NOMO-1 treated with DMSO at 0.1 percent for 48 hours (cell line): ENCODE measurements at regions not wholly inside any gene's neighbourhood (a gene's known extent, or its start where the extent isn't known, plus 50 kb on each side); places are given as distances from the start of the nearest gene placed in this dataset.
A peak's percentile ranks its signal among the peaks of the same experiment; 100 is the strongest.

Source experiments
- DNase-seq: peaks from one replicate; lab custom pipeline; 2025; ENCODE audit not compliant: unreplicated experiment; lab: John Stamatoyannopoulos, UW

DNA sequence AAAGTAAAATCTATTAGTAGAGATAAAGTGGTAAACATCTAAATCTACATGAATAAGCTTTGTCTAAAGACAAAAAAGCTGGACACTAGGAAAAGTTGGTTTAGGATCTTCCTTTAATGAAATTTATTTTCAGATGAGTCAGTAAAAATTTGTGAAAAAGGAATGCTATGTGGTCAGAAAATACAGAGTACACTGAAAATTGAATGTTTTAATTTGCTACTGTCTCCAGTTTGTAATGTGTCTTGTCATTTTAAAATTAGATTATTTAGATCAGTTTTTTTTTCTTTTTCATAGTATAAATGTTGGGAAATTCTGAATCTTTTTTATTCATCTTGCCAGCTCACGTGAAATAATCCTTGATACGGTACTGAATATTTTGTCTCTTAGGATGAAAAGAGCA, 56.9 kb downstream of the SLITRK6 start:
- DNase-seq = no peak

- no peak for DNase-seq
Measured at GRCh38 chr13:85741017-85741416, 58.2 kb downstream of the SLITRK6 start.

DNA sequence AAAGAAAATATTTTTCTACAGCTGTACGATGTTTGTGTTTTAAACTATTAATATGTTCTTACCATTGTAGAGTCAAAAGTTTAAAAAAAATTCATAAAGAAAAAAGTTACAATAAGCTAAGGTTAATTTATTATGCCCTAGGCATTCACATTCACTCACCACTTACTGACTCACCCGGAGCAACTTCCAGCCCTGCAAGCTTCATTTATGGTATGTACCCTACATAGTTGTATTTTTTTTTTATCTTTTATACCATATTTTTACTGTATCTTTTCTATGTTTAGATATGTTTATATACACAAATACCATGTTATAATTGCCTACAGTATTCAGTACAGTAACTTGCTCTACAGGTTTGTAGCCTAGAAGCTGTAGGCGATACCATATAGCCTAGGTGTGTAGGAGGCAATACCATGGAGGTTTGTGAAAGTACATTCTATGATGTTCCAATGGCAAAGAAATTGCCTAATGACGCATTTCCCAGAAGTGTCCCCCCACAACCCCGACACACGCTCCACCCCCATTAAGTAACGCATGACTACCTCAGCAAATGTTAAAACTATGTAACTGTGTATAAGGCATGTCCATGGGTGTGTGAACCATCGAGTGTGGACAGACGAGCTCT, 60.4 kb downstream of the SLITRK6 start:
- no peak for DNase-seq

DNA sequence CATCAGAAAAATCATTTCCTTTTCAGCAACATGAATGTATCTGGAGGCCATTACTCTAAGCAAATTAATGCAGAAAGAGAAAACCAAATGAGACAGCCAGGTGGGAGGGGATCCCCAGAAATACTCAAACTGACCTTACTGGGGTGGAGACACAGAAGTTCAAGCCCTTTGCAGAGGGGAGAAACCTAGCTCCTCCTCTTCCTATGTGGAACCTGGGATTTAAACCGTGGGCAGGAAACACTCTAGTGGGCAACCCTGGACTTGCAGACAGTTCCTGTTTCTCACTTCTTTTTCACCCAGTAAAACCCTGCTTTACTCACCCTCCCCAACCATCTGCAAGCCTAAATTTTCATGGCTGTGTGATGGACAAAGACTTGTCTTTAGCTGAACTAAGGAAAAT, 61.3 kb downstream of the SLITRK6 start:
- no peak for DNase-seq

DNA sequence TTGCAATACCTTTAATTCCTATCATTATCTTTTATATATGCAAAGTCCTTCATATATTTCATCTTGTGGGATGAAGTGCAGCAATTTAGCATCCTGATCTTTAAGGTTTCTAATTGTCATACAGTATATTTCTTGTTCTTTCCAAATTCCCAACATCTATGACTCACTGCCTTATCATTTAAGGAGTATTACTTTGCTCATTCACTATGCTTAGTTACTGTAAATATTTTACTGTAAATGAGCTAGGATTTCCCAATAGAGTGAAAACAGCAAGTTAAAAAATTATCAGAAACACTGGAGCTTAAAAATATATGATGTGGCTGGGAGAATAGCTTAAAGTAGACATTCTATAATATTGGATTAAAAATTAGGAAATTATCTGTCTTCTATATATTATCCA, 69.9 kb downstream of the SLITRK6 start:
- DNase-seq = no peak

DNA sequence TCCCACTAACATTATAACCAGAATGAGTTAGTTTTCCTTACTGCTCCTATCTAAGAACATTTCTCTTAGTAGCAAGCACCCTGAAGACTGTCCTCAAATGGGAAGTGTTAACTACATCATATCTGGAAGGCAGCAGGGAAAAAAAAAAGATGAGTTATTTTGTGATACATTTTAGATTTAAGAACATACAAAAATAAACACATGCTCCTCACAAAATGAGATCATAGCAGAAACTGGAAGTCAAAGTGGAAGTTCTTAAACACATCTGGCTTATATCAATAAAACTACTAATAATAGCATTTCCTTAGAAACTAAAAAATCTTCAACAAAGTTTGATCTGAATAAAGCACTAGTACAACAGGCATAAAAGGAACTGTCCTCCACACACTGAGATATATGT, 70.4 kb downstream of the SLITRK6 start:
- DNase-seq = no peak

GRCh38 chr13:85725433-85725832, 73.8 kb downstream of the SLITRK6 start:
- no peak for DNase-seq

DNA sequence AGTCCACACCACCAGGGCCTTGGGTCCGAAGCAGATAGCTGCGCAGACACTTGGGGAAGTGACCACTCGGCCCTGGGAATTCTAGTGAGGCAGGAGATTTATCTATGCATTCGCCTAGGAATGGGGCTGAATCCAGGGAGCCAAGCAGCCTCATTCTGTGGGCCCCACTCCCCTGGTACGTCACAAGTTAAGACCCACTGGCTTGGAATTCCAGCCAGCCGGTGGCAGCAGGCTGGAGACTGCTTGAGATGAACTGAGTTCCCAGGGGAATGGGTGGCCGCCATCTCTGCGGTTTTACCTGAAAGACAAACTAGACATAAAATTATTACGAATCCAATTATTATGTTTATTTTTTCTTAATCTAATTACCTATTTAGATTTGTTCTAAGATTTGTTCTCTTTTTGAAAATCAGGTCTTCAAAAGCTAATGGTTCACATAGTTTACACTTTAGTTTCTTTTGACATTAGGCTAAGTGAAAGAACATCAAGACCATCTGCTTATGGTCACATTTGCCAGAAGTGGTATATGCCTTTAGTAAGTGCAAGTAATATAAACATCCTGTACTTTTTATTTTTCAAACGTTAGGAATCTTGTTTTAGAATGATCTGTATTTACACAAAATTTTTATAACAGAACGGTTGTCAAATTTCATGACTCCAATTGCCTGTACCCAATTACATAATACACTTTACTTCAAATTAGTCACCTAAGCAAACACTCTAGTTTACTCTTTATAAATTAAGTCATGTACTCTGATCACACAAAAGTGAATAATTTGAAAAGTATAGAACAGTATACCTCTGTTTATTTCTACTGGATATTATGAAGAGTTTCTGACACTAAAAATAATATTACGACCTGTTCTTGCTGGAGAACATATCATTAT, 74.4 kb downstream of the SLITRK6 start:
- DNase-seq = no peak

DNA sequence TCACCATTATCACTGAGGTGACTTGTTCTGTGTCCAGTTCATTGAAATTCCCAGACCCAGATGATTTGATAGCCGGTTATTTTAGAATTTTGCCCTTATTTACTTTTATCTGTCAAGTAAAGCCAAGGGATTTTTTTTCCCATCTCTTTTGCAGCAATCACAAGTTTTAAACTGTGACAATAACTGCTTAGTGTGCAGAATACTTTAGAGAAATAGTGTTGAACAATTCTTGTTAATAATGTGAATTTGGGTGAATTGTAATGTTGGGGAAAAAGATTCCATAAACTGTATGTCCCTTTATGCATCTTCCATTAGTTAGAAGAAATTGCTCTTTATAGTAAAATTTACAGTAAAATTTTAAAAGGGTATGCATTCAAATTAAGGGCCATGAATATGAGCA, 79.5 kb downstream of the SLITRK6 start:
- DNase-seq = no peak

- DNase-seq = no peak
Measured at GRCh38 chr13:85717921-85718320, 81.3 kb downstream of the SLITRK6 start.

- DNase-seq = no peak
Measured at GRCh38 chr13:85710545-85710944, 88.7 kb downstream of the SLITRK6 start.

DNA sequence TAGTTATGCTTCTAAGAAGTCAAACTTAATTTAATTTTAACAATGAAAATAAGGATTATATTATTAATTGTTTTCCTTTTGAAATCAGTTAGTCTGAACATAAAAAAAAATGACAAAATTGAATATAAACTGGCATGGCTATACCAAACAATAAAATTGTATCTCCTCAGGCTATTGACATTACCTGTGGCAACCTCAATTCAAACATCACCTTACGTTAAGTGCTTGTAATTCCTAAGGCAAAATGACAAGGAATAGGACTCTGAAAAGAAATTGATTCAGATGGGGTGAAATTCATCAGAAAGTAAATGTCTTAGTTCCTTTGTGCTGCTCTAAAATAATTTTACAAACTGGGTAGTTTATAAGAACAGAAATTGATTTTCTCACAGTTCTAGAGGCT, 89.5 kb downstream of the SLITRK6 start:
- no peak for DNase-seq

GRCh38 chr13:85709072-85709471, 90.1 kb downstream of the SLITRK6 start:
- no peak for DNase-seq

- peak; percentile 29 for DNase-seq
Measured at GRCh38 chr13:85700906-85701305, 98.3 kb downstream of the SLITRK6 start.

GRCh38 chr13:85698256-85698655, 101.0 kb downstream of the SLITRK6 start:
- DNase-seq = no peak

DNA sequence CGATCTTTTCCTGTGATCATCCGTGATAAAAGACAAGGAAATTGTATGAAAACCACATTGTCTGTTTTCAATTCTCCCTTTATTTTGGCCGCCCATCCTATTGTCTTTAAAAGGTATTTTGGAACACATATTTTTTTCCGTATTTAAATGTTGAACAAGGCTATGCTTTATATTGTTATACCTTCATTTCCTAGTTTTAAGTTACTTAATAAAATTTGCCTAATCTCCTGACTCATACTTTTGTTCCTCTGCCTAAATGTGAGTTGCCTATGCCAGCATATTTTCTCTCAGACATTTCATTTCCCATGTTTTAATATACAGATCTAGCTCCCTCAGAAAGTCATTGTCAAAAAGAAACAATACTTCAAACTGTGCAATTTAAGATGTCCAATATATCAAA, 104.2 kb downstream of the SLITRK6 start:
- peak; percentile 19 for DNase-seq

DNA sequence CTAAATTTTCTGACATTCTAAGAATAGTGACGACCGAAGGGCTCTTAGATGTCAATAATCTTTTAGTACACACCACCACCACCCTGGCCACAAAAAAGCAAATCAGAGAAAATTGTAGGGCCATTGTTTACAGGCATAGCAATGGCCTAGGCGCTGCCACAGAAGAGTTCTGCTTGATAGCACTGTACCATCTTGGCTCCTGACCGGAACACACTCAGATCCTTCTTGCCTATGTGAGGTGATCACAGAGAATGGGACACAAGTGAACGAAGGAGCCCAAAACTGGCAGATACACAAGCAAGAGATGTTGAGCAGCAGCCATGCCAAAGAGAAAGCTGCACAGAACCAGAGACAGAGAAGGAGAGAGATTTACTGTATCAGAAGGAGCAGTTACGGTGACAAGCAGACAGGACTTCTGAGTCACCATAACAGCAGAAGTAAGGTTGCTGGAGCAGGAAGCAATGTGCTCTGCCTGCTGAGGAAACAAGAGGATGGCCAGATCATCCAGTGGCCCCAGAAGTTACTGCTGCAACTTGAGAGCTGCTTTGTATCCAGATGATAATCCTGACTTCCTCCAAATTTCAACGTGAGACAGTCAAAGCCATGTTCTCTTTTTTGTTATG, 105.2 kb downstream of the SLITRK6 start:
- peak; percentile 82 for DNase-seq

GRCh38 chr13:85690368-85690767, 108.9 kb downstream of the SLITRK6 start:
- DNase-seq = no peak

DNA sequence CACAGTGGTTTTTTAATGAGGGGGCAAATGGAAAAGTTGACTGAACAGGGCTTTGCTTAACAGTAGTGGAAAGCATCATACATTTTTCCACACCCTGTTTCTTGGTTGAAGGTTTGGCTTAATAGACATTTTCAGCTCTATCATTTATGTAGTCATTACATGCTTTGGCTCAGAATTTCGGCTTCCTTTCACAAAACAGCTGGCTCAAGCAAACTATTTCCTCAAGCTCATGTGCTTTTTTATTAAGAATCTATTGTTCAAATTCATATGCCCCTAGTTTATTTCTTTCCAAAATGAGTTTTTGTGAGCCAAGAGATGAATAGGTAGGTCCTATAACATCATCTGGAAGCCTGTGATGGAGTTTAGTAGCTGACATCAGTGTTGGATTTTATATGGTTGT, 113.8 kb downstream of the SLITRK6 start:
- no peak for DNase-seq

- DNase-seq = no peak
Measured at GRCh38 chr13:85675151-85675907, 123.9 kb downstream of the SLITRK6 start.

DNA sequence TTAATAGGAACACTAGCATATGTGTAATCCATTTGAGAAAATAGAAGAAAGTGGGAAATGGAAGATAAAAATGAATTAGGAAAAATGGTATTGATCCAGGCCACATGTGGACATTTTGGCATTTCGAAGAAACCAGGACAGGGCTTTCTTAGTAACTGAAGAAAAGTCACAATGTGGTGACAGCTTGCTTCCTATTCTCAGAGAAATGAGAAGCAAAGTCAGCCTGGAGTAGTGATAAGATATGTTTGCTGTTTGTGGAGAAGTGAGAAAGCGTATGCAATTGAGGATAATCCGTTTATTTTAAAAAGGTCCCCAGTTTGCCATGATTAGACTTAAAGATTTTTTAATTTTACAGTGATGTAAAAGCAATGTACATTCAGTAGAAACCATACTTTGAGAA, 127.9 kb downstream of the SLITRK6 start:
- no peak for DNase-seq
